Fibroblast of mammary gland (primary cell): ENCODE measurements at regions not wholly inside any gene's neighbourhood (a gene's known extent, or its start where the extent isn't known, plus 50 kb on each side); places are given as distances from the start of the nearest gene placed in this dataset.

Experiments
- DNase-seq: peaks from one replicate; pipeline ENCODE4 v3.0.0-alpha.2; 2010; ENCODE audit warnings: low read depth
- H3K4me3 ChIP-seq: 2 replicates; pipeline ENCODE4 v1.5.1; 2011; ENCODE audit warnings: low read depth, mild to moderate bottlenecking, low read length, moderate library complexity; ENCODE audit not compliant: control insufficient read depth
- TF ChIP-seq, protein P1 (sequence below): conservative IDR thresholded peaks from 2 replicates; pipeline ENCODE4 v1.5.1; 2011; ENCODE audit warnings: low read depth, low read length, inconsistent platforms; ENCODE audit not compliant: control insufficient read depth, insufficient read depth

DNA sequence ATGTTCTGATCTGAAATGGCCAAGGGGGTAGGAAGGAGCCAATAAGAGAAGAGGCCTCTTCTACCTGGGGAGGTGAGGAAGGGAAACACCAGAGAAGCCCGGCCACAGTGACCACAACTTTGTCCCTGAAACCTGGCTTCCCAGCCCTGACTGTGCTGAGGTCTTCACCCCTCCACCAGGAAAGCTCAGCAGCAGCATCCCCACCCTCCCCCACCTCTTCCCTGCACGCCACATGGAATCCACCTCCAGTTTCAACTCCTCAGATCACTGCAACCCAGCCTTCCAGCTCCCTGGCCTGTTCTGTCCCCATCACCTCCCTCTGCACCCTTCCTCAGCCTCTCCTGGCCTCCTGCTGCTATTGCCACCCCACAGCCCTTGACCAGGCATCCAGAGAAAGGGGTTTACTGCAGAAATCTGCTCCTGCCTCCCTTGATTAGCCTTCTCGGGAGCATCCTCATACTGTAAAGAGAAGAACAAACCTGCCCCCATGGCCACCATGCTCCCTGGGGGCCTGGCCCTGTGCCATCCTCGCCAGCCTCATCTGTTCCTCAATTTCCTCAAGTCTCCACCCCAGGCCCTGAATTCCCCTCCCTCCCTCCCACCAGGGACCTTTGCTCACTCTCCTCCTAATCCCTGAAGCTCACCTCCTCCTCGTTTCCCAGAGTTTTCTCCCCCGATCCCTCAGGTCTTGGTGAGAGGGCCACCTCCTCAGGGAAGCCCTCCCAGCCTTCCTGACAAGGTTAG, 450.9 kb downstream of the MATN1 start:
- DNase-seq = no peak
- TF ChIP-seq, protein P1, sequence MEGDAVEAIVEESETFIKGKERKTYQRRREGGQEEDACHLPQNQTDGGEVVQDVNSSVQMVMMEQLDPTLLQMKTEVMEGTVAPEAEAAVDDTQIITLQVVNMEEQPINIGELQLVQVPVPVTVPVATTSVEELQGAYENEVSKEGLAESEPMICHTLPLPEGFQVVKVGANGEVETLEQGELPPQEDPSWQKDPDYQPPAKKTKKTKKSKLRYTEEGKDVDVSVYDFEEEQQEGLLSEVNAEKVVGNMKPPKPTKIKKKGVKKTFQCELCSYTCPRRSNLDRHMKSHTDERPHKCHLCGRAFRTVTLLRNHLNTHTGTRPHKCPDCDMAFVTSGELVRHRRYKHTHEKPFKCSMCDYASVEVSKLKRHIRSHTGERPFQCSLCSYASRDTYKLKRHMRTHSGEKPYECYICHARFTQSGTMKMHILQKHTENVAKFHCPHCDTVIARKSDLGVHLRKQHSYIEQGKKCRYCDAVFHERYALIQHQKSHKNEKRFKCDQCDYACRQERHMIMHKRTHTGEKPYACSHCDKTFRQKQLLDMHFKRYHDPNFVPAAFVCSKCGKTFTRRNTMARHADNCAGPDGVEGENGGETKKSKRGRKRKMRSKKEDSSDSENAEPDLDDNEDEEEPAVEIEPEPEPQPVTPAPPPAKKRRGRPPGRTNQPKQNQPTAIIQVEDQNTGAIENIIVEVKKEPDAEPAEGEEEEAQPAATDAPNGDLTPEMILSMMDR = no peak
- H3K4me3 ChIP-seq = no peak overlapping the region

DNA sequence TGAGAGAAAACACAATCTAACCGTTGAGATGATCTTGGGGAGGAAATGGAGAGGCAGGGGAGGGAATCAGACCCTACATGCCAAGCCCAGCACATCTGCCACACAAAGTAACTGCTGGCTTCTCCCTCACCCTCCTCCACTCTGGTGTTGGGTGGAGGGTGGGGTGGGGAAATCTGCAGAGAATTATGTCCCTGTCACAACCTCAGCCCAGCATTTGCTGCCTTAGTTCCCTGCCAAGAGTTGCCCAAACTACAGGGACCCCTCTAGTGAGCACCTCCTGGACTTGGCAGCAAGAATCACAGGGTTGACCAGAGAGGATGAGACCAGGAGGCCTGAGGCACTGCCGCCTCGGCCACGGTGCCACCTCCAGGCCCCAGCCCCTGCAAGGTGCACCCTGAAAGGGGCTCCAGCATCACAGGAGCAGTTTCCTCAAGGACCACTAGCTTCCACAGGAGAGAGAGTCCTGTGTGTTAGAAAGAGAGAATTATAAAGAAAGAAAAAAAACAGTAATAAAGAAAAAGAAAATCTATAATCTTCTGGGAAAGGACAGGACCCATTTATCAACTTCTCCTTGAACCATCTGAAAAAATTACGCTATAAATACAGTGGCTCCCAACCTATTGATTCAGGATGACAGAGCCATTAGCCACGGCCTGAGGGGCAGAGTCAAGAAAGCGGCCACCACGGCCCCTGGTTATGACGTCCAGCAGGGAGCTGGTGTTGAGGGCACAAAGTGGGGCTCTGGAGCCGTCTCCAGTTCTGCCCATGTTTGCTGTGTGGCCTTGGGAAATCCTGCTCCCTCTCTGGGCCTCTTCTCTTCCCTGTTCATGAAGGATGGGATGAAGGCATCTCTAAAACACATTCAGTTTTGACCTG, 451.7 kb downstream of the MATN1 start:
- no peak for DNase-seq
- TF ChIP-seq, protein P1 = no peak

DNA sequence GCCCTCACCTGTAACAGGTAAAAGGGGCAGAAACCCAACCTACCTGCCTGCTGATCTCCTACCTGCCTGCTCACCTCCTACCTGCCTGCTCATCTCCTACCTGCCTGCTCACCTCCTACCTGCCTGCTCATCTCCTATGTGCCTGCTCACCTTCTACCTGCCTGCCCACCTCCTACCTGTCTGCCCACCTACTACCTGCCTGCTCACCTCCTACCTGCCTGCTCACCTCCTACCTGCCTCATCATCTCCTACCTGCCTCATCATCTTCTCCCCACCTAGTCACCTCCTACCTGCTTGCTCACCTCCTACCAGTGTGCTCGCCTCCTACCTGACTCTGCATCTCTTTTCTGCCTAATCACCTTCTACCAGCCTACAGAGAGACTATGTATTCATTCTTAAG, 452.9 kb downstream of the MATN1 start:
- DNase-seq = no peak
- no peak overlapping the region for H3K4me3 ChIP-seq
- TF ChIP-seq, protein P1 = no peak

More for the DNA sequence above, 451.7 kb downstream of the MATN1 start:
- H3K4me3 ChIP-seq = no peak overlapping the region

DNA sequence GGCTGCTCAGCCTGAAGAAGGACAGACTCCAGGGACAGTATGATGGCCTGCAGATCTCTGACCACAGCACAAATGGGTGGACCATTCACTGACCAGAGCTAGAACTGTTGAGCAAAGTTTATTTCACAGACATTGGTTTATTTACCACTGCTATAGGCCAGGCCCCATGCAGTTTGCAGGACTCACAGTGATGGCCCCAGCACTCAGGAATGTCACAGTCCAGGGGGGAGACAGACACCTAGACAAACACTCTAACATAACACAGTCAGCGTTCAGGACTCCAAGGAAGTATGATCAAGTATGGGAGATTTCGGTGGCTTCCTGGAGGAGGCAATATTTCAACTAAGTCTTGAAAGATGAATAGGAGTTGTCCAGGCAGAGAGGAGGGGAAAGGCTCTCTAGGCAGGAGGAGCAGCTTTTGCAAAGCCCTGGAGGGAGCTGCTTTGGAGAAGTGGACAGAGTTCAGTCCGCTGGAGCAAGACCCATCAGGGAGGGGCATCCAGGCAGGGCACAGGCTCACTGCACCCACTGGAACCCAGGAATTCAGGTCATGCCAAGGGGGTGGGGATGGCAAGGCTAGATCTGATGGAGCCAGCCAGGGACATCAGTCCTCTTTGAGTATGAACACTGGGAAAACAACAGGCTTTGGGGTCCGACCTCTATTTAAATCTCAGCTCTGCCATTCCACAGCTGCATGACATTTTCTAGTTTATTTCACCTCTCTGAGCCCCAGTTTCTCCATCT, 454.3 kb downstream of the MATN1 start:
- no peak overlapping the region for H3K4me3 ChIP-seq
- DNase-seq = no peak
- TF ChIP-seq, protein P1 = no peak

DNA sequence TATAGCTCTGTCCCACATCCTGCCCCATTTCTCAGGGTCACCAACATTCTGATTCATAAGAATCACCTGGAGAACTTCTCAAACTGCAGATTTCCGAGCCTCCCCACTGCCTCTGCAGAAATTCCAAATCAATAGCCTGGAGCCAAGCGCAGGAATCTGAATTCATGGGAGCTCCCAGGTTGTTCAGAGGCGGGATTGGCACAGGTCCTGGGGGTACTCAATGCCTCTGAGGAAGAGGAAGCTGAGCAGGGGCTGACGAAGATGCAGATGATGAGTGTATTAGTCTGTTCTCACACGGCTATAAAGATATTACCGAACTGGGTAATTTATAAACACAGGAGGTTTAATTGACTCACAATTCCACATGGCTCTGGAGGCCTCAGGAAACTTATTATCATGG, 455.5 kb downstream of the MATN1 start:
- DNase-seq = no peak
- no peak overlapping the region for H3K4me3 ChIP-seq
- TF ChIP-seq, protein P1 = no peak

DNA sequence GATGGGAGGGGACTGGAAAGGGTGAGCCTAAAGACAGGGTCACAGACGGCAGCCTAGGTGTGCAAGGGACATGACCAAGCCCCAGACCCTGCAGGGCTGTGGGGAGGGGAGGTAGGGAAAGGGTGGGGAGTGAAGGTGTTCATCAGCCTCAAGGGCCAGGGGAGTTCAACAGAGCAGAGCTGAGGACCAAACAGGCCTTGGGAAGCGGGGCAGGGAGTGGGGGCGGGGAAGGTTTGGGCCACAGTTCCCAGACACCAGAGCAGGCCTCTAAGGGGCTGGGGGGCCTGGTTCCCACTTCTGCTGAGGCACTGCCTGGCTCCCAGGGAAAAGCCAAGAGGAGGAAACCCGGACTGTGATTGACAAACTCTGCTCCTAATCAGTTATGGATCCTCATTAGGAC, 456.3 kb downstream of the MATN1 start:
- TF ChIP-seq, protein P1 = no peak
- no peak for DNase-seq

More for the DNA sequence above, 456.3 kb downstream of the MATN1 start:
- H3K4me3 ChIP-seq = no peak overlapping the region
